Breast epithelium (tissue), 4 donors: ENCODE measurements at regions not wholly inside any gene's neighbourhood (a gene's known extent, or its start where the extent isn't known, plus 50 kb on each side); places are given as distances from the start of the nearest gene placed in this dataset.
A peak's percentile ranks its signal among the peaks of the same experiment; 100 is the strongest.
"Not testable (repeated sequence)": the region's sequence is repeated elsewhere in the genome, so short reads cannot be mapped to it uniquely, and the experiment has no call there.

ENCODE experiments used
- DNase-seq, 2 donors: peaks; one replicate each; pipeline ENCODE4 v3.0.0-alpha.2; 2019; ENCODE audit warnings: low spot score in 2 of 2
- H3K27ac ChIP-seq, 2 donors: fragments of 200-600 bp; sonication (generic) in 1 of 2; one replicate each; pipeline ENCODE4 v1.5.1; 2016 to 2019; ENCODE audit warnings: mild to moderate bottlenecking in 1 of 2
- H3K27me3 ChIP-seq, 2 donors: fragments of 200-600 bp; sonication (generic) in 1 of 2; one replicate each; pipeline versions ENCODE4 v1.5.1 to v1.6.0; 2017 to 2019; ENCODE audit warnings: control low read depth in 1 of 2, mild to moderate bottlenecking in 1 of 2
- H3K36me3 ChIP-seq: fragments of 200-600 bp; one replicate; pipeline ENCODE4 v1.5.1; 2019
- H3K4me1 ChIP-seq, 2 donors: fragments of 200-600 bp; sonication (generic); one replicate each; pipeline ENCODE4 v1.5.1; 2016 to 2019; ENCODE audit warnings: control low read depth in 1 of 2
- H3K4me3 ChIP-seq, 3 donors: fragments of 200-600 bp; sonication (generic); 1 replicate in 2 of 3; 2 replicates in 1 of 3; pipeline ENCODE4 v1.5.1; 2016 to 2019; ENCODE audit warnings: mild to moderate bottlenecking in 3 of 3, moderate library complexity in 2 of 3
- H3K9me3 ChIP-seq, 2 donors: fragments of 200-600 bp; sonication (generic) in 1 of 2; one replicate each; pipeline ENCODE4 v1.5.1; 2016 to 2019; ENCODE audit warnings: control low read depth in 1 of 2
- POLR2A ChIP-seq: fragments of 450-650 bp; IDR thresholded peaks from one replicate; pipeline ENCODE4 v1.6.1; 2016; ENCODE audit warnings: antibody characterized with exemption, mild to moderate bottlenecking, moderate library complexity
- POLR2AphosphoS5 ChIP-seq, 3 donors: sonication (generic); formaldehyde crosslinking; IDR thresholded peaks; one replicate each; pipeline ENCODE4 v1.6.1; 2017; ENCODE audit warnings: antibody characterized with exemption in 3 of 3
- intact Hi-C: fragments of 100-400 bp; cut with DNase I; formaldehyde crosslinking; loops from one replicate; pipeline ENCODE4 v1.15.1; 2023; ENCODE audit warnings: low total_unique reads
- TF ChIP-seq, protein P1 (sequence below), 3 donors: fragments of 450-650 bp; IDR thresholded peaks; one replicate each; pipeline ENCODE4 v1.5.1; 2016 to 2017; ENCODE audit warnings: antibody characterized with exemption in 3 of 3, mild to moderate bottlenecking in 3 of 3, moderate library complexity in 3 of 3

DNA sequence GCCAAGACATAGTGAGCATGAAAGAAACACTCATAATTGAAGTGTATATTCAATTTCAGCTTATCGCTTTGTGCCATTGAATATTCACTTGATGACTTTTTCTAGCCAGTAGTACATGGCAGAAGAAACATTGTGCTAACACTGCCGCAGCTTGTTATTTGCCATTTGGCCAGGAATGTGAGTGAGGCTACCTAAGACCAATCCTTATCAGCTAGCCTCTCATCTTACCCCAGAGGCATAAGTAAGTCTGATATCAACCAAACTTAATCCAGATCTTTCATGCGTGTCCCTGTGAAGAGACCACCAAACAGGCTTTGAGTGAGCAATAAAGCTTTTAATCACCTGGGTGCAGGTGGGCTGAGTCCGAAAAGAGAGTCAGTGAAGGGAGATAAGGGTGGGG lies 586.0 kb upstream of the MBL2 start:
- intact Hi-C loops, result no loop called here
- Histone ChIP-seq H3K27me3 (no peaks in the 10 kb centered on the region), H3K4me1 (no peaks in the 10 kb centered on the region), H3K36me3 (no peaks in the 10 kb centered on the region), H3K4me3 (no peak overlapping the region), H3K27ac (peak overlapping the region in 1 of 2 donors; percentile 21), H3K9me3 (no peaks in the 10 kb centered on the region)
- TF ChIP-seq, protein P1, sequence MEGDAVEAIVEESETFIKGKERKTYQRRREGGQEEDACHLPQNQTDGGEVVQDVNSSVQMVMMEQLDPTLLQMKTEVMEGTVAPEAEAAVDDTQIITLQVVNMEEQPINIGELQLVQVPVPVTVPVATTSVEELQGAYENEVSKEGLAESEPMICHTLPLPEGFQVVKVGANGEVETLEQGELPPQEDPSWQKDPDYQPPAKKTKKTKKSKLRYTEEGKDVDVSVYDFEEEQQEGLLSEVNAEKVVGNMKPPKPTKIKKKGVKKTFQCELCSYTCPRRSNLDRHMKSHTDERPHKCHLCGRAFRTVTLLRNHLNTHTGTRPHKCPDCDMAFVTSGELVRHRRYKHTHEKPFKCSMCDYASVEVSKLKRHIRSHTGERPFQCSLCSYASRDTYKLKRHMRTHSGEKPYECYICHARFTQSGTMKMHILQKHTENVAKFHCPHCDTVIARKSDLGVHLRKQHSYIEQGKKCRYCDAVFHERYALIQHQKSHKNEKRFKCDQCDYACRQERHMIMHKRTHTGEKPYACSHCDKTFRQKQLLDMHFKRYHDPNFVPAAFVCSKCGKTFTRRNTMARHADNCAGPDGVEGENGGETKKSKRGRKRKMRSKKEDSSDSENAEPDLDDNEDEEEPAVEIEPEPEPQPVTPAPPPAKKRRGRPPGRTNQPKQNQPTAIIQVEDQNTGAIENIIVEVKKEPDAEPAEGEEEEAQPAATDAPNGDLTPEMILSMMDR (IDR thresholded peaks at IDR 0.05), result no peak
- DNase-seq, result no peak

DNA sequence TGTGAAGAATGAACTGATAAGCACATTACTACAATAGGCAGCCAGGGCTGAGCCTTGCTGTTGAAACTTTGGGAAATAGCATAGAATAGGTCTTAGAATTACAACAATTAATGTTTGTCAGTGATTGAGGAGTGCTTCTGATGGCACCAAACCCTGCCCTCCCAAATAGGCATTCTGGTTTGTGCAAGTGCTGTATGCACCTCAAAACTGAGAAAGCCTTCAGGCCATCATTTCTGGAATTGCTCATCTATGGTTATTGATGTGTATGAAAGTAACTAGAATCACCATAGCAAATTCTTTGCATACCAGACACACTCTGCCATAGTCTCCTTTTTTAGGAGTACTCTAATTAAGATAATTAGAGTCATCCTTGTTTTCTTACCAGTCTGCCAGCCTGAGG lies 585.0 kb upstream of the MBL2 start:
- H3K9me3 ChIP-seq, result no peaks in the 10 kb centered on the region

DNA sequence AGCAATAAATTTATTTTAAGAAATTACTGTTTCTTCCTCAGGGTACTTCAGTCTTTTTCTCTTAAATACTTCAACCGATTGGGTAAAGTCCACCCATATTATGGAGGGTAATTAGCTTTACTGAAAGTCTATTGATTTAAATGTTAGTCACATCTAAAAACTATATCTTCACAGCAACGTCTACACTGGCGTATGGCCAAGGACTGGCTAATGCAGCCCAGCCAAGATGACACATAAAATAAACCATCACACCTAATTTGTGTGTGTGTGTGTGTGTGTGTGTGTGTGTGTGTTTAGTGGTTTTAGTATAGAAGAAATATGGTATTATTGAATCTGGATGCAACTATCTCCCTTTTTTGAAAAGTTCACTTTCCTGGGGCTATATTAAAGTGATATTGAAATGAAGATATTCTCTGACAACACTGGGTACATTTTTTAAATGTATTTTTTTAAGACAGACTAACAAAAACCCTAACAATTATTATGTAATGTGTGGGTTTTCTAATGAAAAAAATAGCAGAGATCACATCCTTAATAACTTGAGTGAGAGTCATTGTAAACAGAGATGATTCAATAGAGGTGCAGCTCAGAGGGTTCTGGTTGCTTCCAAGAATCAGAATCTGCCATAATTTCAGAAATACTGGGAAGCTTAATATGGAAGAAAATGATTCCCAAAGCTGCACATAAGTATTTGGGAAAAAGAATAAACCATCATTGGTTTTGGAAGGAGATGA lies 584.2 kb upstream of the MBL2 start:
- Histone ChIP-seq H3K36me3 (no peaks in the 10 kb centered on the region), H3K27me3 (no peaks in the 10 kb centered on the region), H3K9me3 (no peaks in the 10 kb centered on the region), H3K27ac (no peak overlapping the region), H3K4me1 (no peaks in the 10 kb centered on the region), H3K4me3 (no peak overlapping the region)
- intact Hi-C loops, result no loop called here
- no peak for TF ChIP-seq POLR2AphosphoS5 (IDR thresholded peaks at IDR 0.05)
- DNase-seq, result no peak

More for the DNA sequence above, 585.0 kb upstream of the MBL2 start:
- Histone ChIP-seq H3K36me3 (no peaks in the 10 kb centered on the region), H3K4me3 (no peak overlapping the region), H3K4me1 (no peaks in the 10 kb centered on the region), H3K27ac (peak overlapping the region in 1 of 2 donors; percentile 32), H3K27me3 (no peaks in the 10 kb centered on the region)
- intact Hi-C loops, result no loop called here
- TF ChIP-seq POLR2AphosphoS5 (IDR thresholded peaks at IDR 0.05) (no peak), POLR2A (no peak)
- TF ChIP-seq, protein P1 (IDR thresholded peaks at IDR 0.05), result no peak
- DNase-seq, result no peak

DNA sequence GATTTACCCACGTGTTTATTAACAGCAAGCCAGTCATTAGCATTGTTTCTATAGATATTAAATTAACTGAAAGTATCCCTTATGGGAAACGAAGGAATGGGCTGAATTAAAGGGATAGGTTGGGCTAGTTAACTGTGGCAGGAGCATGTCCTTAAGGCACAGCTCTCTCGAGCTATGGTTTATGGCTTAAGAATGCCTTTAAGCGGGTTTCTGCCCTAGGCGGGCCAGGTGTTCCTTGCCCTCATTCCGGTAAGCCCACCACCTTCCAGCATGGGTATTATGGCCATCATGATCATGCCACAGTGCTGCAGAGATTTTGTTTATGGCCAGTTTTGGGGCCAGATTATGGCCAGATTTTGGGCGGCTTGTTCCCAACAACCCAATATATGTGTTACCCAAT lies 569.9 kb upstream of the MBL2 start:
- not testable (repeated sequence) for H3K36me3 ChIP-seq, DNase-seq, H3K9me3 ChIP-seq, H3K27me3 ChIP-seq, H3K27ac ChIP-seq, H3K4me3 ChIP-seq, H3K4me1 ChIP-seq
- intact Hi-C loops, result loop anchor here (5.0 kb wide), 1 partner anchor 165 kb away; no protein-coding TSS in a partner anchor

DNA sequence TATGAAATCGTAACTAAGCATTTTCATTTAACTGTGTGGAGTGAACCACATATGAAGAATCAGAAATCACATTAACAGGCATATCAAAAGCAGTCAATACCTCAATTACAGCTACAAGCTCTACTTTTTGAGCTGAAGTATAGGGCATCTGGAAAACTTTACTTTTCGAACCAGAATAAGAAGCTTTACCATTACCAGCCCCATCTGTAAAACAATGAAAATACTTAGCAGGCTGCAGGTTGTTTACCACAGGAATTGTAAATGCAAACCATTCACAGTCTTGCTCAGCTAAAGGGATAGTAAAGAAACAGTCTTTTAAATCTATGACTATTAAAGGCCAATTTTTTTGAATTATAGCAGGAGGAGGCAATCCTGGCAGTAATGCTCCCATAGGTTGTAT lies 565.6 kb upstream of the MBL2 start:
- H3K27ac ChIP-seq, H3K4me1 ChIP-seq, DNase-seq, H3K27me3 ChIP-seq, H3K4me3 ChIP-seq, H3K36me3 ChIP-seq, intact Hi-C loops: not testable (repeated sequence)
- H3K9me3 ChIP-seq, result peaks cover 9 to 21% of the 10 kb centered on the region in 2 donors

DNA sequence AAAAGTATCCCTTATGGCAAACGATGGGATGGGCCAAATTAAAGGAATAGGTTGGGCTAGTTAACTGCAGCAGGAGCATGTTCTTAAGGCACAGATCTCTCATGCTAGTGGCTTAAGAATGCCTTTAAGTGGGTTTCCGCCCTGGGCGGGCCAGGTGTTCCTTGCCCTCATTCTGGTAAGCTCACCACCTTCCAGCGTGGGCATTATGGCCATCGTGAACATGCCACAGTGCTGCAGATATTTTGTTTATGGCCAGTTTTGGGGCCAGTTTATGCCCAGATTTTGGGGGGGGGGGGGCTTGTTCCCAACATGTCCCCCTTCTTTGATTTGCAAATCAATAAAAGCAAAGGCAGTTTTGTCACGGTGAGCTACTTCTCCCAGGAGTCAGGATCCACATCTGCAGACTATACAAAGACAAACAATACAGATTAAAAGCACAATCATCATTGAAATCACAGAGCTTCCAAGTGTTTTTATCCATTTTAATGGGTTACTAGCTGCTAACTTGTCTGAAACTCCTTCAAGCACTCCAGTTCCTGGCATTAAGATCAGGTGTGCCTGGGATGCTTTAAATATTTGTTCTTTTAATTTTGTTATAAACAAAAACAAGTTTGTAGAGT lies 563.3 kb upstream of the MBL2 start:
- H3K36me3 ChIP-seq, H3K4me1 ChIP-seq, H3K4me3 ChIP-seq, H3K27ac ChIP-seq, intact Hi-C loops, DNase-seq, H3K27me3 ChIP-seq: not testable (repeated sequence)
- H3K9me3 ChIP-seq, result peaks cover 9 to 23% of the 10 kb centered on the region in 2 donors

DNA sequence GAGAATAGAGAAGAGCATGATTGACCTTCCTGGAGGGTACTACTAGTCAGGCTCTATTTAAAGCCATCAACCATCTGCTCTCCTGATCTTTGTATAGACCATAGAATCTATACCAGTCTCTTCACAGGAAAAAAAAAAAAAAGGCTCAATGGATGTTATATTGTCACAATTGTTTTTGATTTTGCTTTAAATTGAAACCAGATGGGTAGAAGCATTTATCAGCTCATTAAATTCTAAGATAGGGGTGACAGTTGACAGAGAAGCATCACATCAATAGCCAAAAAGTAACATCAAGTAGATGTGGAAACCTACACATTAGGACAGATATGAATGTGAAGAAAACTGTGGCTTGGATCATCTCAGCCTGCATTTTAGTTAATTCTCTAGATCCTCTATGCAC lies 558.9 kb upstream of the MBL2 start:
- Histone ChIP-seq H3K9me3 (peaks cover 9 to 23% of the 10 kb centered on the region in 2 donors), H3K4me1 (no peaks in the 10 kb centered on the region), H3K4me3 (no peak overlapping the region), H3K27ac (no peak overlapping the region), H3K27me3 (no peaks in the 10 kb centered on the region), H3K36me3 (no peaks in the 10 kb centered on the region)
- DNase-seq, result no peak
- intact Hi-C loops, result no loop called here
- TF ChIP-seq POLR2A (no peak), POLR2AphosphoS5 (IDR thresholded peaks at IDR 0.05) (no peak)
- TF ChIP-seq, protein P1 (IDR thresholded peaks at IDR 0.05), result no peak

DNA sequence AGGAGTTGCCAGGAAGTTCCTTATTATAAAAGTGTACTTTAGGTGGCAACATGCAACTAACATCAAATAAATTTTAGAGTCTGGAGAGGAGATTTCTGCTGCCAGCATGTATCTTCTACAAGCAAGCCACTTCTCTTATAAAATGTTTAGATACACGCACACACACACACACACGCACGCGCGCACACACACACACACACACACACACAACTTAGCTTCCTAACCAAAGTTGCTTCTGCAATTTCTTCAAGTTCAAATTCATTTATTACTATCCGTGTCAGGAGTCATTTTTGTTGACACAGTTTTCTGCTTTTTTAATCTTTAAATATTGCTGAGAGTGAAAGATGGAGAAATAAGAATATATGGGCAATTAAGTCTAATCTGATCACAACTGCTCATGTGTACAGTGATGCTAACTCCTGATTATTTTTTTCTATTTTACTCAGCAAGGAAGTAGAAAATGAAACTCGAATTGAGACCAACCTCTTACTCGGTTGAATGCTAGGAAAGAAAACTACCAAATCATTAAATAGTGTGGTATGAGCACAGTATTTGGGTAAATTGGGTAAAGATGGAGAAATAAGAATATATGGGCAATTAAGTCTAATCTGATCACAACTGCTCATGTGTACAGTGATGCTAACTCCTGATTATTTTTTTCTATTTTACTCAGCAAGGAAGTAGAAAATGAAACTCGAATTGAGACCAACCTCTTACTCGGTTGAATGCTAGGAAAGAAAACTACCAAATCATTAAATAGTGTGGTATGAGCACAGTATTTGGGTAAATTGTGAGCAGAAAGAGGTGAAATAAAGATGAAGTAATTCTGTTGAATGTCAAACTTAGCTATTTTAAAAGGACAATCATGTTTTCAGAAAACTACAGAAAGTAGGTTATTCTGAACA lies 554.1 kb upstream of the MBL2 start:
- H3K4me3 ChIP-seq, H3K27ac ChIP-seq, H3K36me3 ChIP-seq, intact Hi-C loops, DNase-seq, H3K9me3 ChIP-seq, H3K4me1 ChIP-seq, H3K27me3 ChIP-seq: not testable (repeated sequence)
